ENCODE measurements at regions not wholly inside any gene's neighbourhood (a gene's known extent, or its start where the extent isn't known, plus 50 kb on each side); places are given as distances from the start of the nearest gene placed in this dataset.
A peak's percentile ranks its signal among the peaks of the same experiment; 100 is the strongest.
"Not testable (repeated sequence)": the region's sequence is repeated elsewhere in the genome, so short reads cannot be mapped to it uniquely, and the experiment has no call there.

DNA sequence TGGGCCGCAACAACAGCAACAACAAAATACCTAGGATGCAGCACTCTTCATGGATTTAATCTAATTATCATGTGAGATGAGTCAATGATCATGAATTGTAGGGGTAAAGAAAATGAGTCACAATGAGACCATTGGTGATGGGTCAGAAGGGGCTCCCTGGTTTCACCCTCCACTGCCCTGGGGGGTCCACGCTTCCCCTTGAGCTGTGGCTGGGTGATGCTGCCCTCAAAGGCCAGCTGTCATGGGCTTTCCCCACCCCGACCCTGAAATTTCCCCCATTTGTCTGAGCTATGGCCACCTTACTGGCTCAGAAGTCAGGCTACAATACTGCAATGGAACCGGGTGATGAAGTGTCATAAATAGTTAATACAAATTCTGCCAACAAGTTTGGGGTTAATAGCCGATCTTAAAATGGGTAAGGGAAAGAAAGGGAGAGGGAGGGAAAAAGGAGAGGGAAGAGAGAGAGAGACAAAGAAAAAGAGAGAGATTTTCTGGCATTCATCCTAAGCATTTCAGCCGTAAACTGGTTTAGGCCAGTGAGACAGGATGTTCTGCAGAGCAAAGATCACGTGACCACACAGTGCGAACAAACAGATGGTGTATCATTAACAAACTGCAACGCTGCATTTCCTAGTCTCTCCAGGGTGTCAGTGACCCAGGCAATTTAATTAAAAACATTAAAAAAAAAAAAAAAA, 143.4 kb upstream of the ERRFI1 start:
- DNase-seq (ENCODE audit: low read depth), result peak; percentile 97

DNA sequence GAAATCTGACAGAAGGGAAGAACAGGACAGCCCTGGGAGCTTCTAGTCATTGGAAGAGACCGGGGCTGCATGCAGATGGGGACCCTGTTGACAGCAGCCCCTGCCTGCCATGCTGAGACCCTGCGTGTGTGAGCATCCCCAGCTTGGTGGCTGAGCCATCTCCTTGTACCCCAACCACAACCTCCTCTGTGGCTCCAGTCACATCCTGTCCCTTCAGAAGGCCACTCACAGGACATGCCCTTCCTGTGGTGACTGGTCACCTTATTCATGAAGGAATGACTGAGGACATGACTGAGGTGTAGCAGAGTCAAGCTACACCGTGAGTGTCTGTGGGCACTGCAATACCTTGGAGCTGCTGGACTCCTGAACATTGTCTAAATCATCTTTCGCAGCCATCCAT, 141.8 kb upstream of the ERRFI1 start:
- DNase-seq (ENCODE audit: low read depth), result no peak

DNA sequence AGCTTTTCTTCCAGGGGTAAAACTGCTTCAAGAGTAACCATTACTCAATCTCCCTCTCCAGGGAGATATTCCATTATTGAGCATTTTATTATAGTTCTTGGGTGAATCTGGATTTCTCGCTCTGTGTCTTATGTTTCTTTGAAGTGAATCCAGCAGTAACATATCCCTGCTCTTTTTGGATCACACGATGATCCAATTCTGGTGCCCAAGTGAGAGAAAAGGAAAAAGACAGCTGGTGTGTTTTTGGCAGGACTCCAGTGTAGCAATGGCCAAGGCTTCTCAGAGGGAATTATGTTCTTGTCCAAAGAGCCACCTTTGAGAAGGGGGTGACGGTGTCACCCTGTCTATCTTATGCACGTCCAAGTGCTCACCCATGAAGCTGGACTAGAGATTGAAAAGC, 140.3 kb upstream of the ERRFI1 start:
- DNase-seq (ENCODE audit: low read depth), result no peak

DNA sequence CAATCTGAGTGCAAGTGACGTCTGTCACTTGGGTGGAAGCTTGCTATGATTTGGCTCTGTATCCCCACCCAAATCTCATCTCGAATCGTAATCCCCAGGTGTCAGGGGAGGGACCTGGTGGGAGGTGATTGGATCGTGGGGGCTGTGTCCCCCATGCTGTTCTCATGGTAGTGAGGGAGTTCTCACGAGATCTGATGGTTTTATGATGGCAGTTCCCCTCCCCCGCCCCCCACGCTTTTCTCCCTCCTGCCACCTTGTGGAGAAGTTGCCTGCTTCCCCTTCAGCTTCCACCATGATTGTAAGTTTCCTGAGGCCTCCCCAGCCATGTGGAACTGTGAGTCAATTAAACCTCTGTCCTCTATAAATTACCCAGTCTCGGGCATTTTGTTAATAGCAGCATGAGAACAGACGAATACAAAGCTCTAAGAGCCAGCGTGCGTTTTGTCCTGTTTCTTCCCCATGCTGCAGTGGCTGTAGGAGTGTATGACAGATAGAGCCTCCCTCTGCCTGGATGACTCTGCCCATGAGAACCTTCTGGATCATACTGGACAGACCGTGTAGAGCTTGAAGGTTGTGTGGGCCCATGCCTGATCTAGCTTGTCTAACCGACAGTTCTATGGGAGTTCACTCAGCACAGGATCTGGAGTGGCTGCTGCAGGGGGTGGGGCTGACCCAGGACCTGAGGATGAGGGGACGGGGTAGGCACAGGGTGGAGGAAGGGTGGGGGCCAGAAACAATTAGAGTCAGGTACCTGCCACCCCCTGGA, 139.7 kb upstream of the ERRFI1 start:
- no peak for DNase-seq (ENCODE audit: low read depth)

DNA sequence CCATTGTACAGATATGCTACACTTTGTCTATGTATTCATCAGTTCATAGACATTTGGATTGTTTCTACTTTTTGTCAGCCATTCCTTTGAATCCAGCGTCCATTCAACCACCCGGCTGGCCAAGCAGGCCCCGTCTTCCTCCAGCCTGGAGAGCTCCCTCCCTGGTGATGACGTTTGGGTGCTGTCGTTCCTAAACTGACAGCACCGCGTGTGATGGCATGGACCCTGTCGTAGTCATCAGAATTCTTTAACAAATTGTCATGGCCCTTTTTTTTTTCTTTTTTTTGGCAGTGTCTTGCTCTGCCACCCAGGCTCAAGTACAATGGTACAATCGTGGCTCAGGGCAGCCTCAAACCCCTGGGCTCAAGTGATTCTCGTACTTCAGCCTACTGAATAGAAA, 138.6 kb upstream of the ERRFI1 start:
- DNase-seq (ENCODE audit: low read depth), result no peak

DNA sequence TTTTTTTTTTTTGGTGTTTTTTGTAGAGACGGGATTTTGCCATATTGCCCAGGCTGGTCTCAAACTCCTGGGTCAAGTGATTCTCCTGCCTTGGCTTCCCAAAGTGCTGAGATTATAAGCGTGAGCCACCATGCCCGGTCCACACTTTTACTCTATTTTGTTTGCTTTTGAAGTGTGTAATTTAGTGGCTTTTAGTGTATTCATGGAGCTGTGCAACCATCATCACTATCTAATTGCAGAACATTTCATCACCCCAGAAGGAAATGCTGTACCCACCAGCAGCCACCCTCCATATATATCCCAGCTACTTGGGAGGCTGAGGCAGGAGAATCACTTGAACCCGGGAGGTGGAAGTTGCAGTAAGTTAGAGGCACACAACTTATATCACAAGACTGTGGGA, 136.9 kb upstream of the ERRFI1 start:
- no peak for DNase-seq (ENCODE audit: low read depth)

DNA sequence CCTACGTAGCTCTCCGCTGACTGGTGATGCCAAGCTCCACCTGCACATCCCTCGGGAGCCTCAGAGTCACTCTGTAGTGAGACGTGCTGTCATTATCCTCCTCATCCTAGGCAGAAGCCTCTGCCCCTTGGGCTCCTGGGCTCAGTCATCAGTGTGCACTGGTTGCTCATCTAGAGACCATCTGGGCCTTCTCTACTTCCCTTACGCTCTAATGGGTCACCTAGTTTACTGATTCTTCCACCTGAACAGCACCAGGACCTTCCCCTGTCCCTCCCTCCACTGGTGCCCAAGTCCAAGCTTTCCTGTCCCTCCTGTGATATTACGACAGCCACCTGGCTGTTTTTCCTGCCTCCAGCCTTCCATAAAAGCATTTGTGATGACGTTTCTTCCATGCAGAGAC, 136.1 kb upstream of the ERRFI1 start:
- no peak for DNase-seq (ENCODE audit: low read depth)

DNA sequence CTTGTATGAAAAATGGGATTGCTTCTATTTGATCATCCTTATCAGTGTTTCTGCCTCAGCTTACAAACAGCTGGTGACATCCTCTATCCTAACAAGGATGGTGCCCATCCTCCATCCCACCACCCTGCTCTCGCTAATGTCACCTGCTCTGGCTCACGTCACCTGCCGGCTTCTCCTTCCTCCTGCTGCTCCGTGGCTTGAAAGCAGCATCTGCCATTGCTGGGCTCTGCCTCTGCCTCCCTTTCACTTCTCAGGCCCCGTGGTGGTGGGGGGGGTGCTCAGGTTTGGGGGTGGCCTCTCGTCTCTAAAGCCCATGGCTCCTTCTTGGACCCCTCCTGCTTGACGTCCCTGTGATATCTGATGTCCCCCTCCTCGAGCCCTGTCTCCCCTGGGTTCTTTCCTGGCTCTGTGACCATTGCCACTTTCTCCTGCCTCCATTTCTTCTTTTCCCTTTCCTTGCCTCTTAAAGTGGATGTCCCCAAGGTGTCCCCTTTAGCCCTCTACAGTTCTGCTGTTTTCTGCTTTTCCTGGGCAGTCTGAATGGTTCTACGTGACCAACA, 135.5 kb upstream of the ERRFI1 start:
- DNase-seq (ENCODE audit: low read depth), result no peak

DNA sequence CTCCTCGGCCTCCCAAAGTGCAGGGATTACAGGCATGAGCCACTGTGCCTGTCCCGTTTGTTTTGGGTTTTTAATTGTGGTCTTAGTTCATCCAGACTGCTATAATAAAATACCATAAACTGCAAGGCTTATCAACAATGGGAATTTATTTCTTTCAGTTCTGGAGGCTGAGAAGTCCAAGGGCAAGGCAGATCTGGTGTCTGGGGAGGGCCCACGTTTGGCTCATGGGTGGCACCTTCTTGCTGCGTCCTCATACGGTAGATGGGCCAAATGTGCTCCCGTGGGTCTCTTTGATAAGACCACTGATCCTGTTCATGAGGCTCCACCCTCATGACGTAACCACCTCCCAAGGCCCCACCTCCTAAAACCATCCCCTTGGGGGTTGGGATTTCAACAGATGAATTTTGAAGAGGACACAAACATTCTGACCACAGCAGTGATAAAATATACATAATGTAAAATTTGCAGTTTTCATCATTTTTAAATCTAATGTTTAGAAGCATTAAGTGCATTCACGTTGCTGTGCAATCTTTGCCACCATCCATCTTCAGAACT, 133.4 kb upstream of the ERRFI1 start:
- DNase-seq (ENCODE audit: low read depth), result no peak

DNA sequence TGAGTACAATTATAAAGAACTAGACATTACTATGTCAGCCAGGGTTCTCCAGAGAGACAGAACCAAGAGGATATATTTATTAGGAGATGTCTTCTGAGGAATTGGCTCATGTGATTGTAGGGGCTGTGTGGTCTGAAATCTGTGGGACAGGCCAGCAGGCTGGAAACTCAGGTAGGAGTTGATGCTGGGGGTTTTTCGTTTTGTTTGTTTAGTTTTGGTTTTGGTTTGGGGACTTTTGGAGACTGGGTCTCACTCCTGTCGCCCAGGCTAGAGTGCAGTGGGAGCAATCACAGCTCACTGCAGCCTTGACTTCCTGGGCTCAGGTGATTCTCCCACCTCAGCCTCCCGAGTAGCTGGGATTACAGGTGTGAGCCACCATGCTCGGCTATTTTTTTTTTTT, 132.9 kb upstream of the ERRFI1 start:
- no peak for DNase-seq (ENCODE audit: low read depth)

DNA sequence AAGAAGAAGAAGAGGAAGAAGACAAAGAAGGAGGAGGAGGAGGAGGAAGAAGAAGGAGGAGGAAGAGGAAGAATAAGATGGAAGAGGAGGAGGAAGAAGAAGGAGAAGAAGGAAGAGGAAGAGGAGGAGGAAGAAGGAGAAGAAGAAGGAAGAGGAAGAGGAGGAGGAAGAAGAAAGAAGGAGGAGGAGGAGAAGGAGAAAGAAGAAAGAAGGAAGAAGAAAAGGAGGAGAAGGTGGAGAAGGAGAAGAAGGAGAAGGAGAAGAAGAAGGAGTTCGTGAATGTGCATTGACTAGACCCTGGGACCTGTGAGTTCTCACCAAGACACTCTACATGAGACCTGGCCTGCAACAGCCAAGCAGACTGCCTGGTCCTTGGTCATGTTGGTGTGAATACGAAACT, 131.7 kb upstream of the ERRFI1 start:
- no peak for DNase-seq (ENCODE audit: low read depth)

DNA sequence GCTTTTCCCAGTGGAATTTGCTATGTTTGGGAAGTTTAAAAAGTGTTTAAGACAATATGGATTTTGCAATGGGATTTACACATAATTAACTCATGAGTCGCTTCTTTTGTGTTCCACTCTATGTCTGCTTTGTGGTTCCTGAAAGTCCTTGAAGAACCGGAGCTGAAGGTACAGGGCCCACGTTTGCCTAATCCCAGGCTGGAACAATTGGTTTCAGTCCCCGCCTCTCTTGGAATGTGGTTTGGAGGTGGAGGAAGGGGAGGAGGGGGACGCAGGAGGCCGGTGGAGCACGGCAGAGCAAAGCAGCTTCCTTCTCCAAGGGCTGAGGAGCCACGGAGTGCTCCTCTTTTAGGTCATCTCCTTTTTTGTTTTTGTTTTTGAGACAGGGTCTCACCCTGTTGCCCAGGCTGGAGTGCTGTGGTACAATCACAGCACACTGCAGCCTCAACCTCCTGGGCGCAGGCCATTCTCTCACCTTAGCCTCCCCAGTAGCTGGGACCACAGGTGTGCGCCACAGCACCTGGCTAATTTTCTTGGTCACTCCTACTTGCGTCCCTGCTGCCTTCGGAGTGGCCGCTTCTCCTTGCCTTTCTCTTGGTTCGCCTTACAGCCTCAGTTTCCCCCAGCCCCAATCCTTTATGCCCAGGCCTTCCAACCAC, 129.5 kb upstream of the ERRFI1 start:
- peak; percentile 89 for DNase-seq (ENCODE audit: low read depth)

DNA sequence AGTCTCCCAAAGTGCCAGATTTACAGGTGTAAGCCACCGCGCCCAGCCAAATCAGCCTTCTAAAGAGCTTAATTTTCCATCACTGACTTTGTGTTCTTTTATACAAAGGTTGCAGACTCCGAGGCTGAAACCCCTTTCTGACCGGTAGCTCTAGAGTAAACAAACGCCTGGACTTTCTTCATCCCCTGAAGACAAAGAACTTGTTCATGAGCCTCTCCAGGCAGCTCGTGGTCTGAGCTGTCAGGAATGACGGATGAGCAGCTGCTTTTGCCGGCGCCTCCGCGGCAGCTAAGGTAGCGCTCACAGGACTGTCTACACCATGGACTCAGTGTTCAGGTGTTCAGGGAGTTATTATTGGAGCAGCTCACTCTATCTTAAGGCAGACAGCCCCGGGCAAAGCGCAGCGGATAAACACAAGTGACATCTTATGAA, 128.5 kb upstream of the ERRFI1 start:
- peak; percentile 82 for DNase-seq (ENCODE audit: low read depth)

DNA sequence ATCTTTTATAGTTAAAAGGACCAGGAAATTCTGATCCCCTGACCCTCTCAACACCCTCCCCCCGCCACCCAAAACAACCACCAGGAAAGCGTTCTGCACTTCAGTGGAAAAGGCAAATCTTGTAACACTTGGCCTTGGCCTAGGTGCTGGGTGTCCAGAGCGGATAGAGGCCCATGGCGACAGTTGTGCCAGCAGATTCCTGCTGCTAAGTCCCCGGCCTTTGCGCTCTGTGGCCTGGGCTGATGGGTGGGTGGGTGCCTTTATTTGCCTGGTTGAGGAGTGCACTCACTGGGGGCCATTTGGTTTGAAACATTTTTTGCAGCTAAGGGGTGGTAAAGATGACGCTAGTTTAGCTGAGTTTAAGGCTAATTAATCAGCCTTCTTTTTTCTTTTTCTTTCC, 127.9 kb upstream of the ERRFI1 start:
- no peak for DNase-seq (ENCODE audit: low read depth)

DNA sequence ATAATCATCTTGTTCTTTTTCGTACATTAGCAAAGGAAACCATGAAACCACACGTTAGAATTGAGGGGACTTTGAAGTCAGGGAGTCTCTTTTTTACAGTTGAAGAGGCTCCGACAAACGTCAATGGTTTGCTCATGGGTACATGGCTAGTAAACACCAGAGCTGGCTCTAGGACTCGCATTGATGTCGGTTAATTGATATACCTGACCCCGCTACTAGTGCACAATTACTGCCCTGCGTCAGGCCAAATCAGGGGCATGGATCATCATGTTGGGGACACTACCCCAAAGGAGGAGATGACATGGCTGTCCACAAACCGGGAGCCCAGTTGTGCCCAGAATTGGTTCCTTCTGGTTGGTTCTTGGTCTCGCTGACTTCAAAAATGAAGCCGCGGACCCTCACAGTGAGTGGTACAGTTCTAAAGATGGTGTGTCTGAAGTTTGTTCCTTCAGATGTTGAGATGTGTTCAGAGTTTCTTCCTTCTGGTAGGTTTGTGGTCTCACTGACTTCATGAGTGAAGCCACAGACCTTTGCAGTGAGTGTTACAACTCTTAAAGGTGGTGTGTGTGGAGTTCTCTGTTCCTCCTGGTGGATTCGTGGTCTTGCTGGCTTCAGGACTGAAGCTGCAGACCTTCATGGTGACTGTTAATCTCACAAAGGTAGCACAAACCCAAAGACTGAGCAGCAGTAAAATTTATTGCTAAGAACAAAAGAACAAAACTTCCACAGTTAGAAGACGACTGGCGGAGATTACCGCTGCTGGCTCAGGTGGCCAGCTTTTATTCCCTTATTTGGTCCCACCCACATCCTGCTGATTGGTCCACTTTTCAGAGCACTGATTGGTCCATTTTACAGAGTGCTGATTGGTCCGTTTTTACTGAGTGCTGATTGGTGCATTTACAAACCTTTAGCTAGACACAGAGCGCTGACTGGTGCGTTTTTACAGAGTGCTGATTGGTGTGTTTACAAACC, 126.9 kb upstream of the ERRFI1 start:
- DNase-seq (ENCODE audit: low read depth), result no peak

DNA sequence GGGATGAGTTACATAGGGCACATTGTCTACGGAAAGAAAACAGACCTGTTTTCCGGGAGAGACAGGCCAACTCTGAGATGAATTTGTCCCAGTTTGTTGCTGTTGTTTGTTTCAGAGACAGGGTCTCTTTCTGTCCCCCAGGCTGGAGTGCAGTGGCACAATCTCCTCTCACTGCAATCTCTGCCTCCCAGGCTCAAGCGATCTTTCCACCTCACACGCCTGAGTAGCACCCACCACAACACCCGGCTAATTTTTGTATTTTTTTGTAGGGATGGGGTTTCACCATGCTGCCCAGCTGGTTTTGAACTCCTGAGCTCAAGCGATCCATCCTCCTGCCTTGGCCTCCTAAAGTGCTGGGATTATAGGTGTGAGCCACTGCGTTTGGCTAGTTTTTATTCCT, 125.5 kb upstream of the ERRFI1 start:
- DNase-seq (ENCODE audit: low read depth), result no peak

DNA sequence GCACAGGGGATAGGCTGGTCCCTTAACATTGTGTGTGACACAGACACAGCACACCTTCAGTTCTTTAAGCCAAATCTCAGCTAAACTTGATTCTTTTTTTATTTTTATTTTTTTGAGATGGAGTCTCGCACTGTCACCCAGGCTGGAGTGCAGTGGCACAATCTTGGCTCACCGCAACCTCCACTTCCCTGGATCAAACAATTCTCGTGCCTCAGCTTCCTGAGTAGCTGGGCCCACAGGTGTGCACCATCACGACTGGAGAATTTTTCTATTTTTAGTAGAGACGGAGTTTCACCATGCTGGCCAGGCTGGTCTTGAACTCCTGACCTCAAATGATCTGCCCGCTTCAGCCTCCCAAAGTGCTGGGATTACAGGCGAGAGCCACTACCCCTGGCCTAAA, 123.6 kb upstream of the ERRFI1 start:
- DNase-seq (ENCODE audit: low read depth), result not testable (repeated sequence)

DNA sequence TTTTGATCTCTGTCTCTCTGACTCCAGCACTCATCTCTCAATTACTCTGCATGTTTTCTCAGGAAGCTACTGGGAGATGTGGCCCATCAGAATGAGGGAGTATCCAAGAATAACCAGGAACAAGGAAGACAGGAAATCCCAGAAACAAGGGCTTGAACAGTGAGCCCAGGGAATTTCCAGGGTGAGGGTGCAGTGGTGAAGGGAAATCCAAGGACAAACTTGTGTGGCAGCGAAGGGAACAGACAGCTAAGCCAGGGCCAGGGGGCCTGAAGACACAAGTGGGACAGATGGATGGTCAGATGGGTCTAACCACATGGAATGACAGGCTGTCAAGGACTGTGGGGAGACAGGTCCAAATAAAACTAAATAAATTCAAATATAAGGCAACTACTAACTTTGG, 121.8 kb upstream of the ERRFI1 start:
- DNase-seq (ENCODE audit: low read depth), result no peak

DNA sequence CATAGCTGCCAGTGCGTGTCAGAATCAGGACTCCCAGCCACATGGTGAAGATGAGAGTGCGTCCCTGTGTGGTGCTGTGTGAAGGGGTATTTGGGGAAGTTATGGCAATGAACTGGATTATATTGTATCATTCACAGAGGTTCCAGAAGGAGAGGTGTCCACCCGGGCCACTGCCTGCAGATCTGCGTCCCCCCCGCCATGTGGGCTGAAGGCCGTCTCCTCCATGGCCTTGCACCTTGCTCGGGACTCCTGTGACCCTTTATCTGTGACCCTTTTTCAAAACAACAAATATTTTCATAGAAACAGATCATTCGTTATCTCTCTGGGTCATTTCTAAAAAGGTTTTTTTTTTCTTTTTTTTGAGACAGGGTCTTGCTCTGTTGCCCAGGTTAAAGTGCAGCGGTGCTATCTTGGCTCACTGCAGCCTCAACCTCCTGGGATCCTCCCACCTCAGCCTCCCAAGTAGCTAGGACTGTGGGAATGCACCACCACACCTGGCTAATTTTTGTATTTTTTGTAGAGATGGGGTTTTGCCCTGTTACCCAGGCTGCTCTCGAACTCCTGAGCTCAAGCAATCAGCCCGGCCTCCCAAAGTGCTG, 120.2 kb upstream of the ERRFI1 start:
- DNase-seq (ENCODE audit: low read depth), result no peak

DNA sequence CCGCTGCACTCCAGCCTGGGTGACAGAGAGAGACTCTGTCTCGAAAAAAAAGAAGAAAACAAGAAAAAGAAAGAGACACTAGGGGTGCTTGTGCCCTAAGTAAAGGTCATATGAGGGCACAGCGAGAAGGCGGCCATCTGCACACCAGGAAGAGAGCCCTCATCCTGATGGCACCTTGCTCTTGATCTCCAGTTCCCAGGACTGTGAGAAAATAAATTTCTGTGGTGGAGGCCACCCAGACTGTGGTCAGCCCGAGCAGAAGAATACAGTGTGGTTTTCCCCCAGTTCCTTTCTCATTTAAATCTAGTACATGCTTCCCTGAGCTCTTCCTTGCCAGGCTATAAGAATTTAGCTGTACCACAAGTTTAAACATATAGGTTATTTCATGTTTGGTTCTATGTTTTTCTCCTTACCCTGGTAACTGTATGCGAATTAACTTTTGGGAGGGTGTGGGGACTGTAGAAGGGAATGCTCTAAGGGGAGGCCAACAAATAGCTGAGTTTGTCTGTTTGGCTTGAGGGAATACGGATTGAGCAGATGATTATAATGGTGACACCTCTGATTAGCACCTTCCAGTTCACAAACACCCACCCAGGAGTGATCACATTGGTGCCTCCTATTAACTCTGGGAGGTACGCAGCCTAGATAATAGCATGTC, 119.6 kb upstream of the ERRFI1 start:
- peak; percentile 44 for DNase-seq (ENCODE audit: low read depth)
